Adipose tissue (tissue), 3 donors: ENCODE measurements at regions not wholly inside any gene's neighbourhood (a gene's known extent, or its start where the extent isn't known, plus 50 kb on each side); places are given as distances from the start of the nearest gene placed in this dataset.

ENCODE experiments used
- H3K27ac ChIP-seq: one replicate; pipeline ENCODE4 v1.5.1; 2013; ENCODE audit warnings: low read depth, low read length
- WGBS, 3 donors: extraction: QIAGEN DNeasy Blood & Tissue Kit; methylation state at CpG; one replicate each; pipeline ENCODE4 v1.1.7; 2013; 5-methylcytosine and 5-hydroxymethylcytosine counted together
- donor health status: healthy with polysubstance abuse.
- donor health status: Bipolar disorder and iron deficiency.
- donor health status: healthy.

GRCh38 chr10:75295868-75296441 lies 60.2 kb upstream of the COMTD1 start:
- no peak overlapping the region for H3K27ac ChIP-seq
- WGBS, 3 donors, result 36 to 57% (median 46%) methylated on average over 10 of the region's 10 CpGs

- 1 to 2% (median 1%) methylated on average over 44 to 57 of the region's 57 CpGs for WGBS, 3 donors
- peak overlapping the region; percentile 48 for H3K27ac ChIP-seq
These were observed 59.3 kb upstream of the COMTD1 start for GRCh38 chr10:75294866-75295701.

- peak overlapping the region; percentile 48 for H3K27ac ChIP-seq
- 0 to 2% (median 2%) methylated on average over 18 to 20 of the region's 20 CpGs for WGBS, 3 donors
These were observed 58.7 kb upstream of the COMTD1 start for GRCh38 chr10:75294518-75294865.

DNA sequence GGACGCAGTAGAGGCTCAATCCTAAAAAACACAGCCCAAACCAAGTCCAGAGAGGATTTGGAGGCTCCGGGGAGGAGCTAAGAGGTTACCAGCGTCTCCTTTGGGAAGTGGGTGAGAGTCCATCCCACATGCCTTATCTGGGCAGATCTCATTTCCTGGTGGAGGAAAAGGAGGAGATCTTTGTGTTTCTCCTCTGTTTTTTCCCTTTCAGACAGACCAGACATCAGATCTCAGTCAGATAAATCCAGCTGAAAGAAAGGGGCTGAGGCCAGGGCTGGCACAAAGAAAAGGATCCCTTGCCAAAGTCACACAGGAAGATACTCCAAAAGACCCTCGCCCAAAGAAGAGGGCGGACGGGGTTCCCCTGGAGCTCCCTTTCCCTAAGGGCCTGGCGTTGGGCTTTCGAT lies 58.3 kb upstream of the COMTD1 start:
- WGBS, 3 donors, result 33 to 54% (median 37%) methylated on average over 8 of the region's 8 CpGs
- H3K27ac ChIP-seq, result no peak overlapping the region

DNA sequence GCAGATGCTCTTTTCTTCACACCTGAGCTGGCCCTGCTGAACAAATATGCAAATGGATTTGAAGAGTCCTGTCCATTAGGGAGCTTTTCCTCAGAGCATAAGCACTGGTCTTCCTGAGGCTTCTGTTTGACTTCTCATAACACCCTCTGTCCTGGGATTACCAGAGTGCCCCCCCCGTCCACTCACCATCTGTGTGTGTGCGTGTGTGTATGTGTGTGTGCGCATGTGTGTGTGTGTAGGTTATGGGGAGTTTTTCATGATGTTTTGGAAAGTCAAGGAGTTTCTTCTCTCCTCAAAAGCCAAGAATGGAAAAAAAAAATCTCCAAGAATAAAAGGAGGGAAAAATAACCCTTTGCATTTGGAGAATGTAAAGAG lies 57.7 kb upstream of the COMTD1 start:
- WGBS, 3 donors, result 93 to 98% (median 96%) methylated on average over 3 of the region's 3 CpGs
- H3K27ac ChIP-seq, result no peak overlapping the region

- H3K27ac ChIP-seq, result no peak overlapping the region
These were observed 57.2 kb upstream of the COMTD1 start for GRCh38 chr10:75292794-75293445.

DNA sequence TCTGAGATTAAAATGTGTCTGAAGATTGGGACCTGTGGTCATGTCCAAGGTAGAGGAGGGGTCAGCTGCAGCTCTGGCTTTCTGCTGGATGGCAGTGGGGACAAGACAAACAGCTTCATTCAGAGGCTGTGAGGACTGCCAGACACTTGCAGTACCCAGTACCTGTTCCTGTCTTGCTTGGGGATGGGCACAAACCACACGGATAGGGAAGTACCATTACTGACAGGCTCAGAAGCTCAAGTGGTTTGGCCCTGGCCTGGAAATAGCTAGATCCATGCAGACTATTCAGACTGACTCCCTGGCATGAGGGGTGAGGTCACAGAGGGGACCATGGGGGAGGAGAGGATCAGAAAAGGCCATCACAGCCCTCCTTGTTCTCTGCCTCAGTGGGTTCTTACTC lies 56.0 kb upstream of the COMTD1 start:
- WGBS, 3 donors, result 44 to 88% (median 50%) methylated on average over 1 of the region's 1 CpG
- H3K27ac ChIP-seq, result no peak overlapping the region

More at GRCh38 chr10:75292794-75293445, 57.2 kb upstream of the COMTD1 start:
- WGBS, 3 donors, result 95 to 97% (median 96%) methylated on average over 10 of the region's 10 CpGs

GRCh38 chr10:75288140-75288711 lies 52.5 kb upstream of the COMTD1 start:
- 89 to 94% (median 92%) methylated on average over 6 of the region's 6 CpGs for WGBS, 3 donors
- H3K27ac ChIP-seq, result no peak overlapping the region

- H3K27ac ChIP-seq, result no peak overlapping the region
- 84 to 96% (median 86%) methylated on average over 4 of the region's 4 CpGs for WGBS, 3 donors
These were observed 51.9 kb upstream of the COMTD1 start for GRCh38 chr10:75287697-75288096.

- H3K27ac ChIP-seq, result no peak overlapping the region
- WGBS, 3 donors, result 71 to 85% (median 73%) methylated on average over 2 of the region's 2 CpGs
These were observed 51.1 kb upstream of the COMTD1 start for GRCh38 chr10:75286901-75287300.
